Heart left ventricle (tissue), 13 donors: ENCODE measurements at regions not wholly inside any gene's neighbourhood (a gene's known extent, or its start where the extent isn't known, plus 50 kb on each side); places are given as distances from the start of the nearest gene placed in this dataset.

Experiments
- POLR2A ChIP-seq, 2 donors: fragments of 450-650 bp; IDR thresholded peaks; one replicate each; pipeline ENCODE4 v1.6.1; 2017; ENCODE audit warnings: antibody characterized with exemption in 2 of 2, mild to moderate bottlenecking in 2 of 2, moderate library complexity in 2 of 2
- TF ChIP-seq, protein P1 (sequence below), 12 donors: fragments of 200-600 bp; sonication (generic) in 4 of 12; IDR thresholded peaks; one replicate each; pipeline versions ENCODE4 v1.5.0 to v1.8.0; 2018 to 2022; ENCODE audit warnings: antibody characterized with exemption in 12 of 12, mild to moderate bottlenecking in 5 of 12
- donor health status: ischemic (EF 13 %, LVEDD 7.1; RV severe dilation, severe dysfunction).
- donor health status: DM: no; HTN: yes; CAD: no.
- donor health status: DM: no; HTN: no; CAD: no.
- donor health status: ischemic (EF 25% LVEDD 6.9; RV normal size, moderate dysfunction).
- donor health status: ischemic (EF 25% LVEDD 5.7; RV mildly dilated, moderate dysfunction).
- donor health status: ischemic (EF 35%, LVEDD 5.7; RV mildly dilated, moderate dysfunction).
- donor health status: nonischemic (EF 11% LVEDD 7.7; RV severe dilation, severe dysfunction).
- donor health status: DM: yes; HTN: yes; CAD: no.
- donor health status: PGD.
- donor health status: ischemic (EF 29% LVEDD 5.4; RV normal size, mild dysfunction).
- donor health status: nonischemic (EF 23%, LVEDD 6.1; RV moderate dilation, normal function).

GRCh38 chr1:234973426-234974250 lies 155.0 kb downstream of the TOMM20 start:
- TF ChIP-seq, protein P1, sequence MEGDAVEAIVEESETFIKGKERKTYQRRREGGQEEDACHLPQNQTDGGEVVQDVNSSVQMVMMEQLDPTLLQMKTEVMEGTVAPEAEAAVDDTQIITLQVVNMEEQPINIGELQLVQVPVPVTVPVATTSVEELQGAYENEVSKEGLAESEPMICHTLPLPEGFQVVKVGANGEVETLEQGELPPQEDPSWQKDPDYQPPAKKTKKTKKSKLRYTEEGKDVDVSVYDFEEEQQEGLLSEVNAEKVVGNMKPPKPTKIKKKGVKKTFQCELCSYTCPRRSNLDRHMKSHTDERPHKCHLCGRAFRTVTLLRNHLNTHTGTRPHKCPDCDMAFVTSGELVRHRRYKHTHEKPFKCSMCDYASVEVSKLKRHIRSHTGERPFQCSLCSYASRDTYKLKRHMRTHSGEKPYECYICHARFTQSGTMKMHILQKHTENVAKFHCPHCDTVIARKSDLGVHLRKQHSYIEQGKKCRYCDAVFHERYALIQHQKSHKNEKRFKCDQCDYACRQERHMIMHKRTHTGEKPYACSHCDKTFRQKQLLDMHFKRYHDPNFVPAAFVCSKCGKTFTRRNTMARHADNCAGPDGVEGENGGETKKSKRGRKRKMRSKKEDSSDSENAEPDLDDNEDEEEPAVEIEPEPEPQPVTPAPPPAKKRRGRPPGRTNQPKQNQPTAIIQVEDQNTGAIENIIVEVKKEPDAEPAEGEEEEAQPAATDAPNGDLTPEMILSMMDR (IDR thresholded peaks at IDR 0.05): no peak
- TF ChIP-seq POLR2A (IDR thresholded peaks at IDR 0.05): no peak
